ENCODE measurements at regions not wholly inside any gene's neighbourhood (a gene's known extent, or its start where the extent isn't known, plus 50 kb on each side); places are given as distances from the start of the nearest gene placed in this dataset.

- TF ChIP-seq CTCF (IDR thresholded peaks at IDR 0.05): no peak
- no peak for TF ChIP-seq POLR2A (IDR thresholded peaks at IDR 0.05; ENCODE audit: low read length)
- TF ChIP-seq CBX2 (IDR thresholded peaks at IDR 0.05; ENCODE audit: borderline replicate concordance, low read depth): no peak
- no peak for TF ChIP-seq KDM5A (IDR thresholded peaks at IDR 0.05)
- no peak for TF ChIP-seq NR3C1 (IDR thresholded peaks at IDR 0.05)
- TF ChIP-seq RCOR1 (IDR thresholded peaks at IDR 0.05; ENCODE audit: low read depth, low read length): no peak
- no peak for TF ChIP-seq EP300 (IDR thresholded peaks at IDR 0.05)
Measured at GRCh38 chr2:13968811-13969210, 663.7 kb upstream of the LRATD1 start.

Measured in A549 (cell line).